PC-3 (cell line): ENCODE measurements at regions not wholly inside any gene's neighbourhood (a gene's known extent, or its start where the extent isn't known, plus 50 kb on each side); places are given as distances from the start of the nearest gene placed in this dataset.

Experiments
- CTCF ChIP-seq: fragments of 300-600 bp; sonication (generic); conservative IDR thresholded peaks from 2 replicates; pipeline ENCODE4 v1.5.1; 2017; ENCODE audit warnings: antibody characterized with exemption, low read depth, mild to moderate bottlenecking, low read length
- EZH2 ChIP-seq: fragments of 300-600 bp; sonication (generic); IDR thresholded peaks from one replicate; pipeline ENCODE4 v1.6.1; 2017; ENCODE audit warnings: antibody characterized with exemption, mild to moderate bottlenecking, low read length; ENCODE audit not compliant: unreplicated experiment

GRCh38 chr9:26311463-26311995 is 581.1 kb downstream of the CAAP1 start:
- TF ChIP-seq CTCF (no peak), EZH2 (no peak)
